HepG2 (cell line): ENCODE measurements at regions not wholly inside any gene's neighbourhood (a gene's known extent, or its start where the extent isn't known, plus 50 kb on each side); places are given as distances from the start of the nearest gene placed in this dataset.

Experiments used
- ATAC-seq: fragments of 200-7000 bp; cut with Tn5 transposase; 3 replicates; pipeline ENCODE4 v1.9.1; 2020; ENCODE audit warnings: mild to moderate bottlenecking, moderate library complexity
- BruUV-seq: library from RNA; stranded (reverse); fragments of 400-500 nt; replicated peaks from 2 replicates; lab custom pipeline; 2021; lab: Mats Ljungman, UMichigan
- CTCF ChIA-PET: fragments of 300-600 bp; formaldehyde crosslinking; extraction: SDS; loops from one replicate; lab custom pipeline; 2021; ENCODE audit warnings: low total read pairs, inconsistent platforms, low intra/inter-chr PET ratio; lab: Yijun Ruan, JAX
- POLR2A ChIA-PET: fragments of 350-600 bp; sonication (Branson Sonifier 250); formaldehyde crosslinking; loops from one replicate; lab custom pipeline; 2020; ENCODE audit warnings: antibody characterized with exemption, inconsistent platforms; lab: Yijun Ruan, JAX
- DNase-seq: peaks from one replicate; pipeline ENCODE4 v3.0.0-alpha.2; 2015; ENCODE audit warnings: low spot score
- FAIRE-seq: peaks from 3 replicates; lab custom pipeline; 2011; peaks lifted over from hg19 to GRCh38; lab: Jason Lieb, UNC
- H2AFZ ChIP-seq: one replicate; pipeline ENCODE4 v1.6.1; 2011; ENCODE audit warnings: low read length, inconsistent platforms
- H3K27ac ChIP-seq: fragments of 300-600 bp; 3 replicates; pipeline ENCODE4 v1.8.0; 2011; ENCODE audit warnings: mixed run types, mild to moderate bottlenecking, mixed read lengths, low read length, inconsistent platforms; ENCODE audit not compliant: insufficient read depth; ENCODE audit errors: extremely low read length
- H3K27me3 ChIP-seq, 2 experiments: fragments of 200-600 bp in 1 of 2; 2 replicates in 1 of 2; 3 replicates in 1 of 2; pipeline versions ENCODE4 v1.6.0 to v1.8.0; 2011; ENCODE audit warnings: low read length in 2 of 2, mild to moderate bottlenecking in 2 of 2, moderate library complexity in 2 of 2, inconsistent platforms in 1 of 2; ENCODE audit not compliant: insufficient read depth in 2 of 2, control insufficient read depth in 1 of 2
- H3K36me3 ChIP-seq, 2 experiments: fragments of 200-600 bp in 1 of 2; replicated peaks in 1 of 2; 2 replicates in 1 of 2; 3 replicates in 1 of 2; pipeline versions ENCODE4 v1.5.1 to v1.8.0; 2011; ENCODE audit warnings: low read length in 2 of 2, inconsistent platforms in 1 of 2; ENCODE audit not compliant: insufficient read depth in 2 of 2, control insufficient read depth in 1 of 2
- H3K4me1 ChIP-seq: 2 replicates; pipeline ENCODE4 v1.5.1; 2012; ENCODE audit warnings: low read length, inconsistent platforms; ENCODE audit not compliant: insufficient read depth
- H3K4me2 ChIP-seq: 2 replicates; pipeline ENCODE4 v1.6.0; 2011; ENCODE audit warnings: low read depth, low read length, inconsistent platforms
- H3K4me3 ChIP-seq, 3 experiments: fragments of 200-600 bp in 1 of 3; sonication (generic), shearing (Covaris generic) in 1 of 3; replicated peaks in 1 of 3; 2 replicates each; pipeline ENCODE4 v1.5.1; 2011 to 2016; ENCODE audit warnings: low read length in 3 of 3, inconsistent platforms in 2 of 3, low read depth in 2 of 3, mild to moderate bottlenecking in 2 of 3, control low read depth in 1 of 3, mixed read lengths in 1 of 3; ENCODE audit not compliant: insufficient read depth in 1 of 3
- H3K79me2 ChIP-seq: one replicate; pipeline ENCODE4 v1.6.1; 2011; ENCODE audit warnings: low read length, inconsistent platforms; ENCODE audit not compliant: insufficient read depth
- H3K9ac ChIP-seq: 2 replicates; pipeline ENCODE4 v1.6.0; 2011; ENCODE audit warnings: mild to moderate bottlenecking, low read depth, low read length, inconsistent platforms; ENCODE audit not compliant: insufficient read depth
- H3K9me3 ChIP-seq: 2 replicates; pipeline ENCODE4 v1.5.1; 2012; ENCODE audit warnings: mild to moderate bottlenecking, low read length
- H4K20me1 ChIP-seq: 2 replicates; pipeline ENCODE4 v1.6.0; 2011; ENCODE audit warnings: inconsistent platforms, mild to moderate bottlenecking, low read length, moderate library complexity; ENCODE audit not compliant: insufficient read depth
- CTCF ChIP-seq: sonication (generic); formaldehyde crosslinking; IDR thresholded peaks from 2 replicates; pipeline ENCODE4 v1.5.0; 2020; ENCODE audit warnings: mild to moderate bottlenecking, missing genetic modification reagents, moderate library complexity
- EZH2 ChIP-seq: conservative IDR thresholded peaks from 2 replicates; pipeline ENCODE4 v1.6.1; 2012; ENCODE audit warnings: mild to moderate bottlenecking, low read depth, low read length, moderate library complexity
- GABPA ChIP-seq, 2 experiments: IDR thresholded peaks; 2 replicates each; pipeline ENCODE4 v1.6.1; 2011 to 2016; ENCODE audit warnings: low read depth in 2 of 2, low read length in 1 of 2, missing biosample characterization in 1 of 2, missing genetic modification characterization in 1 of 2
- GLMP ChIP-seq: sonication (generic); formaldehyde crosslinking; IDR thresholded peaks from 2 replicates; pipeline ENCODE4 v1.9.0; 2021; ENCODE audit warnings: missing genetic modification reagents, mild to moderate bottlenecking, borderline replicate concordance
- MAFF ChIP-seq: IDR thresholded peaks from 2 replicates; pipeline ENCODE4 v1.6.1; 2011; ENCODE audit warnings: low read depth, low read length, improper control_type of control experiment
- MAFK ChIP-seq, 2 experiments: IDR thresholded peaks in 1 of 2; conservative IDR thresholded peaks in 1 of 2; 2 replicates each; pipeline ENCODE4 v1.6.1; 2011; ENCODE audit warnings: improper control_type of control experiment in 2 of 2, low read length in 2 of 2
- RARA ChIP-seq: IDR thresholded peaks from 2 replicates; pipeline ENCODE4 v1.6.1; 2016; ENCODE audit warnings: missing genetic modification reagents, missing compliant biosample characterization
- RORA ChIP-seq: sonication (generic); formaldehyde crosslinking; IDR thresholded peaks from 2 replicates; pipeline ENCODE4 v1.5.0; 2020; ENCODE audit warnings: mild to moderate bottlenecking, missing genetic modification reagents, moderate library complexity
- SP2 ChIP-seq: sonication (generic); formaldehyde crosslinking; IDR thresholded peaks from 2 replicates; pipeline ENCODE4 v1.5.1; 2020; ENCODE audit warnings: mild to moderate bottlenecking, missing genetic modification reagents
- UBTF ChIP-seq: sonication (generic); formaldehyde crosslinking; IDR thresholded peaks from 2 replicates; pipeline ENCODE4 v1.4.0; 2020; ENCODE audit warnings: mild to moderate bottlenecking, missing genetic modification reagents
- USF2 ChIP-seq, 2 experiments: sonication (generic) in 1 of 2; formaldehyde crosslinking in 1 of 2; IDR thresholded peaks; 2 replicates each; pipeline versions ENCODE4 v1.5.1 to v1.6.1; 2011 to 2020; ENCODE audit warnings: borderline replicate concordance in 1 of 2, low read depth in 1 of 2, low read length in 1 of 2, mild to moderate bottlenecking in 1 of 2, missing genetic modification reagents in 1 of 2, moderate library complexity in 1 of 2
- ZMYM3 ChIP-seq: sonication (generic); formaldehyde crosslinking; IDR thresholded peaks from 2 replicates; pipeline ENCODE4 v1.5.1; 2020; ENCODE audit warnings: mild to moderate bottlenecking, missing genetic modification reagents
- ZNF660 ChIP-seq: sonication (generic); formaldehyde crosslinking; IDR thresholded peaks from 2 replicates; pipeline ENCODE4 v1.5.1; 2020; ENCODE audit warnings: mild to moderate bottlenecking, low read depth, missing genetic modification reagents, borderline replicate concordance
- ZNF776 ChIP-seq: sonication (generic); formaldehyde crosslinking; IDR thresholded peaks from 2 replicates; pipeline ENCODE4 v1.4.0; 2020; ENCODE audit warnings: mild to moderate bottlenecking, missing genetic modification reagents
- ZSCAN21 ChIP-seq: sonication (generic); formaldehyde crosslinking; IDR thresholded peaks from 2 replicates; pipeline ENCODE4 v1.8.0; 2022; ENCODE audit warnings: mild to moderate bottlenecking, missing genetic modification reagents, moderate library complexity, borderline replicate concordance
- WGBS: methylation state at CpG from one replicate; pipeline ENCODE4 v1.1.6; 2017; ENCODE audit warnings: low lambda C conversion rate; 5-methylcytosine and 5-hydroxymethylcytosine counted together
- in situ Hi-C: cut with HindIII; loops from 2 replicates; pipeline ENCODE4 v1.10.0; 2017; ENCODE audit warnings: low pct_unique_long_range_greater_than_20kb; ENCODE audit not compliant: extremely low pct_ligation_motif_present
- intact Hi-C: fragments of 100-400 bp; cut with micrococcal nuclease; formaldehyde crosslinking; loops from one replicate; pipeline ENCODE4 v1.10.0; 2022; ENCODE audit not compliant: unreplicated experiment

GRCh38 chr4:117700111-117700892 lies 334.0 kb upstream of the NDST3 start:
- in situ Hi-C loops, result no loop called here
- peak; percentile 5 for DNase-seq
- TF ChIP-seq UBTF (CRISPR knock-in tag), result no peak
- peak; percentile 38 for TF ChIP-seq CTCF
- TF ChIP-seq MAFK (conservative IDR thresholded peaks at IDR 0.05 in 1 of 2, IDR thresholded peaks at IDR 0.05 in 1 of 2; ENCODE audit: low read length in 2 of 2), result peak; percentile 68 to 78
- TF ChIP-seq MAFF, result peak; percentile 75
- TF ChIP-seq GABPA (IDR thresholded peaks at IDR 0.05; ENCODE audit: low read depth, low read length), result no peak
- TF ChIP-seq GABPA (CRISPR knock-in tag; IDR thresholded peaks at IDR 0.05; ENCODE audit: low read depth), result no peak
- TF ChIP-seq ZNF776 (CRISPR knock-in tag), result no peak
- TF ChIP-seq SP2 (CRISPR knock-in tag), result no peak
- TF ChIP-seq ZNF660, result no peak
- no peak for TF ChIP-seq EZH2
- TF ChIP-seq GLMP (CRISPR knock-in tag), result no peak
- no peak for TF ChIP-seq ZMYM3 (CRISPR knock-in tag)
- no peak for TF ChIP-seq ZSCAN21 (CRISPR knock-in tag)
- no peak for TF ChIP-seq RORA (CRISPR knock-in tag)
- TF ChIP-seq USF2 (IDR thresholded peaks at IDR 0.05; ENCODE audit: low read depth, low read length), result no peak
- no peak for TF ChIP-seq USF2 (CRISPR knock-in tag; IDR thresholded peaks at IDR 0.05; ENCODE audit: borderline replicate concordance)
- TF ChIP-seq RARA (CRISPR knock-in tag), result no peak

More at GRCh38 chr4:117700111-117700892, 334.0 kb upstream of the NDST3 start:
- no peak overlapping the region for H3K27ac ChIP-seq
- no peaks in the 10 kb centered on the region for H4K20me1 ChIP-seq
- ChIA-PET CTCF (no interaction called here), POLR2A (no interaction called here)
- H3K4me3 ChIP-seq, result no peak overlapping the region
- no peaks in the 10 kb centered on the region for H3K79me2 ChIP-seq
- ATAC-seq (peak; percentile 64), FAIRE-seq (no peak)
- H3K36me3 ChIP-seq, result no peaks in the 10 kb centered on the region
- no peaks in the 10 kb centered on the region for H3K4me1 ChIP-seq
- H3K4me2 ChIP-seq, result no peak overlapping the region
- no peaks in the 10 kb centered on the region for H3K9me3 ChIP-seq
- WGBS, result 2% methylated on average over 3 of the region's 3 CpGs
- H3K9ac ChIP-seq, result no peak overlapping the region
- intact Hi-C loops, result loop anchor here (5.0 kb wide), 1 partner anchor 568 kb away; no protein-coding TSS in a partner anchor
- BruUV-seq, result no TSS peak
- H3K27me3 ChIP-seq, result no peaks in the 10 kb centered on the region
- no peak overlapping the region for H2AFZ ChIP-seq
